Epithelial cell of prostate (primary cell): ENCODE measurements at regions not wholly inside any gene's neighbourhood (a gene's known extent, or its start where the extent isn't known, plus 50 kb on each side); places are given as distances from the start of the nearest gene placed in this dataset.
"Not testable (repeated sequence)": the region's sequence is repeated elsewhere in the genome, so short reads cannot be mapped to it uniquely, and the experiment has no call there.

ENCODE experiments used
- DNase-seq: peaks from one replicate; pipeline ENCODE4 v3.0.0-alpha.2; 2011; ENCODE audit warnings: low read depth, low spot score
- H3K27ac ChIP-seq: fragments of 450-650 bp; 2 replicates; pipeline ENCODE4 v1.5.1; 2017; ENCODE audit warnings: mild to moderate bottlenecking

- H3K27ac ChIP-seq = no peak overlapping the region
- no peak for DNase-seq
Observed at GRCh38 chr12:113732916-113733315, 233.2 kb downstream of the RBM19 start.

- no peak overlapping the region for H3K27ac ChIP-seq
- no peak for DNase-seq
Observed at GRCh38 chr12:113727651-113728061, 238.5 kb downstream of the RBM19 start.

GRCh38 chr12:113726254-113726819 lies 239.8 kb downstream of the RBM19 start:
- H3K27ac ChIP-seq = no peak overlapping the region
- no peak for DNase-seq

- no peak overlapping the region for H3K27ac ChIP-seq
- DNase-seq = no peak
Observed at GRCh38 chr12:113725557-113725876, 240.6 kb downstream of the RBM19 start.

- DNase-seq = no peak
- no peak overlapping the region for H3K27ac ChIP-seq
Observed at GRCh38 chr12:113724794-113725556, 241.2 kb downstream of the RBM19 start.

GRCh38 chr12:113723631-113724030 lies 242.5 kb downstream of the RBM19 start:
- no peak for DNase-seq
- no peak overlapping the region for H3K27ac ChIP-seq

GRCh38 chr12:113722747-113723146 lies 243.4 kb downstream of the RBM19 start:
- no peak for DNase-seq
- H3K27ac ChIP-seq = no peak overlapping the region

- no peak overlapping the region for H3K27ac ChIP-seq
- no peak for DNase-seq
Observed at GRCh38 chr12:113720629-113721028, 245.5 kb downstream of the RBM19 start.

- no peak overlapping the region for H3K27ac ChIP-seq
- DNase-seq = no peak
Observed at GRCh38 chr12:113719911-113720591, 246.1 kb downstream of the RBM19 start.

GRCh38 chr12:113713156-113713555 lies 241.5 kb upstream of the LHX5 start:
- DNase-seq = no peak
- no peak overlapping the region for H3K27ac ChIP-seq

- H3K27ac ChIP-seq = no peak overlapping the region
- DNase-seq = no peak
Observed at GRCh38 chr12:113712481-113712880, 240.8 kb upstream of the LHX5 start.

- no peak overlapping the region for H3K27ac ChIP-seq
- no peak for DNase-seq
Observed at GRCh38 chr12:113710216-113710615, 238.5 kb upstream of the LHX5 start.

- DNase-seq = no peak
- no peak overlapping the region for H3K27ac ChIP-seq
Observed at GRCh38 chr12:113709456-113709855, 237.8 kb upstream of the LHX5 start.

GRCh38 chr12:113702836-113703235 lies 231.2 kb upstream of the LHX5 start:
- no peak for DNase-seq
- H3K27ac ChIP-seq = no peak overlapping the region

- H3K27ac ChIP-seq = no peak overlapping the region
- DNase-seq = no peak
Observed at GRCh38 chr12:113702276-113702675, 230.6 kb upstream of the LHX5 start.

- no peak for DNase-seq
- no peak overlapping the region for H3K27ac ChIP-seq
Observed at GRCh38 chr12:113700943-113701342, 229.3 kb upstream of the LHX5 start.

- not testable (repeated sequence) for H3K27ac ChIP-seq
Observed at GRCh38 chr12:113699984-113700383, 228.3 kb upstream of the LHX5 start.

GRCh38 chr12:113698510-113698858 lies 226.8 kb upstream of the LHX5 start:
- no peak for DNase-seq

More at GRCh38 chr12:113699984-113700383, 228.3 kb upstream of the LHX5 start:
- DNase-seq = not testable (repeated sequence)

GRCh38 chr12:113697651-113698509 lies 226.2 kb upstream of the LHX5 start:
- H3K27ac ChIP-seq = no peak overlapping the region
- no peak for DNase-seq

More at GRCh38 chr12:113698510-113698858, 226.8 kb upstream of the LHX5 start:
- H3K27ac ChIP-seq = no peak overlapping the region

- H3K27ac ChIP-seq = no peak overlapping the region
Observed at GRCh38 chr12:113697104-113697503, 225.4 kb upstream of the LHX5 start.

GRCh38 chr12:113693693-113694092 lies 222.0 kb upstream of the LHX5 start:
- no peak overlapping the region for H3K27ac ChIP-seq
- DNase-seq = no peak

More at GRCh38 chr12:113697104-113697503, 225.4 kb upstream of the LHX5 start:
- DNase-seq = no peak
